GM23338 (cell line): ENCODE measurements at regions not wholly inside any gene's neighbourhood (a gene's known extent, or its start where the extent isn't known, plus 50 kb on each side); places are given as distances from the start of the nearest gene placed in this dataset.
A peak's percentile ranks its signal among the peaks of the same experiment; 100 is the strongest.

Source experiments
- ATAC-seq: fragments of 200-7000 bp; cut with Tn5 transposase; 3 replicates; pipeline ENCODE4 v1.9.1; 2020
- DNase-seq: peaks from one replicate; pipeline ENCODE4 v3.0.0-alpha.2; 2015; ENCODE audit warnings: low spot score
- H2AFZ ChIP-seq: fragments of 200-600 bp; sonication (generic); 2 replicates; pipeline ENCODE4 v1.8.0; 2016; ENCODE audit warnings: antibody characterized with exemption, mild to moderate bottlenecking, moderate library complexity
- H3F3A ChIP-seq: fragments of 200-600 bp; sonication (generic); replicated peaks from 2 replicates; pipeline ENCODE4 v1.8.0; 2017; ENCODE audit warnings: antibody characterized with exemption, mixed run types, low read depth
- H3K27ac ChIP-seq: fragments of 200-600 bp; sonication (generic); 2 replicates; pipeline ENCODE4 v1.6.1; 2016; ENCODE audit warnings: low read depth
- H3K27me3 ChIP-seq: fragments of 200-600 bp; sonication (generic); 2 replicates; pipeline ENCODE4 v1.8.0; 2016; ENCODE audit warnings: mild to moderate bottlenecking, mixed run types, moderate library complexity; ENCODE audit not compliant: insufficient read depth
- H3K36me3 ChIP-seq: fragments of 200-600 bp; sonication (generic); 2 replicates; pipeline ENCODE4 v1.8.0; 2016; ENCODE audit warnings: mild to moderate bottlenecking; ENCODE audit not compliant: insufficient read depth
- H3K4me1 ChIP-seq: fragments of 200-600 bp; sonication (generic); 2 replicates; pipeline ENCODE4 v1.8.0; 2016; ENCODE audit warnings: mild to moderate bottlenecking, moderate library complexity; ENCODE audit not compliant: insufficient read depth
- H3K4me2 ChIP-seq: fragments of 200-600 bp; sonication (generic); 2 replicates; pipeline ENCODE4 v1.7.1; 2017; ENCODE audit warnings: mixed run types
- H3K4me3 ChIP-seq: fragments of 200-600 bp; sonication (generic); 2 replicates; pipeline ENCODE4 v1.6.1; 2016; ENCODE audit warnings: mixed run types
- H3K79me2 ChIP-seq: fragments of 200-600 bp; sonication (generic); replicated peaks from 2 replicates; pipeline ENCODE4 v1.8.0; 2017; ENCODE audit warnings: mild to moderate bottlenecking; ENCODE audit not compliant: insufficient read depth
- H3K9me2 ChIP-seq: fragments of 200-600 bp; sonication (generic); 2 replicates; pipeline ENCODE4 v1.8.0; 2017; ENCODE audit not compliant: insufficient read depth
- H4K20me1 ChIP-seq: fragments of 200-600 bp; sonication (generic); replicated peaks from 2 replicates; pipeline ENCODE4 v1.8.0; 2017; ENCODE audit warnings: mild to moderate bottlenecking; ENCODE audit not compliant: insufficient read depth
- H3K27ac Mint-ChIP-seq: 2 replicates; pipeline ENCODE4 v1.8.0; 2020; ENCODE audit warnings: inconsistent platforms, mild to moderate bottlenecking, moderate library complexity, mixed read lengths
- H3K27me3 Mint-ChIP-seq: 3 replicates; pipeline ENCODE4 v1.8.0; 2022; ENCODE audit warnings: low read depth, mild to moderate bottlenecking, moderate library complexity, mixed read lengths, inconsistent platforms; ENCODE audit not compliant: insufficient read depth, poor library complexity
- H3K36me3 Mint-ChIP-seq: 3 replicates; pipeline ENCODE4 v1.8.0; 2021; ENCODE audit warnings: low read depth, mild to moderate bottlenecking, inconsistent platforms, moderate library complexity, mixed read lengths
- H3K4me1 Mint-ChIP-seq: 3 replicates; pipeline ENCODE4 v1.8.0; 2020; ENCODE audit warnings: mild to moderate bottlenecking, inconsistent platforms, mixed read lengths
- H3K4me3 Mint-ChIP-seq: 3 replicates; pipeline ENCODE4 v1.8.0; 2021; ENCODE audit warnings: moderate library complexity, mild to moderate bottlenecking, inconsistent platforms, mixed read lengths
- H3K9me3 Mint-ChIP-seq: 3 replicates; pipeline ENCODE4 v1.8.0; 2020; ENCODE audit warnings: moderate library complexity, mild to moderate bottlenecking, inconsistent platforms, mixed read lengths
- CREB1 ChIP-seq: fragments of 250-450 bp; sonication (Bioruptor Pico); IDR thresholded peaks from 2 replicates; pipeline ENCODE4 v1.5.0; 2020; ENCODE audit warnings: low read depth, mild to moderate bottlenecking, moderate library complexity
- EZH2 ChIP-seq: fragments of 200-600 bp; sonication (generic); IDR thresholded peaks from one replicate; pipeline ENCODE4 v1.8.0; 2017; ENCODE audit warnings: antibody characterized with exemption, mild to moderate bottlenecking, low read depth; ENCODE audit not compliant: unreplicated experiment
- EZH2phosphoT487 ChIP-seq: fragments of 200-600 bp; sonication (generic); IDR thresholded peaks from one replicate; pipeline ENCODE4 v1.8.1; 2018; ENCODE audit warnings: antibody characterized with exemption; ENCODE audit not compliant: unreplicated experiment
- JUNB ChIP-seq: IDR thresholded peaks from one replicate; pipeline ENCODE4 v1.6.1; 2016; ENCODE audit warnings: antibody characterized with exemption; ENCODE audit not compliant: unreplicated experiment
- NANOG ChIP-seq: IDR thresholded peaks from 2 replicates; pipeline ENCODE4 v1.6.1; 2016; ENCODE audit warnings: antibody characterized with exemption, borderline replicate concordance
- POLR2AphosphoS5 ChIP-seq: IDR thresholded peaks from 2 replicates; pipeline ENCODE4 v1.6.1; 2016; ENCODE audit warnings: antibody characterized with exemption, low read depth
- ZNF114 ChIP-seq: fragments of 250-450 bp; sonication (Bioruptor Pico); IDR thresholded peaks from 2 replicates; pipeline ENCODE4 v1.5.0; 2020; ENCODE audit warnings: mild to moderate bottlenecking, moderate library complexity
- ZNF331 ChIP-seq: fragments of 250-450 bp; sonication (Bioruptor Pico); IDR thresholded peaks from 2 replicates; pipeline ENCODE4 v1.5.0; 2020; ENCODE audit warnings: low read depth, mild to moderate bottlenecking, moderate library complexity
- TF ChIP-seq, protein P1 (sequence below): IDR thresholded peaks from 2 replicates; pipeline ENCODE4 v1.6.1; 2016; ENCODE audit warnings: antibody characterized with exemption
- TF ChIP-seq, protein P2 (sequence below): IDR thresholded peaks from one replicate; pipeline ENCODE4 v1.6.1; 2018; ENCODE audit warnings: antibody characterized with exemption; ENCODE audit not compliant: unreplicated experiment
- TF ChIP-seq, protein P3 (sequence below): fragments of 250-450 bp; sonication (Bioruptor Pico); IDR thresholded peaks from 2 replicates; pipeline ENCODE4 v1.5.0; 2020; ENCODE audit warnings: mild to moderate bottlenecking, moderate library complexity
- TF ChIP-seq, protein P4 (sequence below), 2 experiments: fragments of 200-600 bp in 1 of 2; sonication (generic) in 1 of 2; conservative IDR thresholded peaks; 2 replicates each; pipeline versions ENCODE4 v1.5.1 to v1.6.1; 2016 to 2017; ENCODE audit warnings: antibody characterized with exemption in 2 of 2, low read depth in 2 of 2, mild to moderate bottlenecking in 2 of 2, moderate library complexity in 1 of 2

DNA sequence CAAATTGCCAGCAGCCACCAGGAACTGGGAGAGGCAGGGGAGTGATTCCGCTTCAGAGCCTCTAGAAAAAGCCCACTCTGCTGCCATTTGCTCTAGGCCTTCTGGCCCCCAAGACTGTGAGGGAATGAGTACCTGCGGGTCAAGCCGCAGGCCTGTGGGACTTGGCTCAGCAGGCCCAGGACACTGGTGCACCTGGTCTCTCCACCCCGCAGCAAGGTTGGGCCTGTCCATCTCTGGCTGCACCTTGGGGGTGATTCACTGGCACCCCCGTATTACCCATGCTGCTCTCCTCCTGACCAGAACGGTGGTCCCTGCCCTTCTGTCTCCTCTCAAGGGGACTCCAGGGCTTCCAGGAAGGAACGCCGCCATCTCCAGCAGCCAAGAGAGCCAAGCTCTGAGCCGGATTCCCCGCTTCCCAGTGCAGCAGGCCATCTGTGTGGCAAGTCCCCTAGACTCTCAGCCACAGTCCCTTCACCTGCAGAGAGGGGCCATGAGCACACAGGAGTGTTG is 78.4 kb upstream of the OLFM1 start (continued):
- TF ChIP-seq EZH2phosphoT487 (no peak), ZNF114 (no peak), NANOG (no peak)

DNA sequence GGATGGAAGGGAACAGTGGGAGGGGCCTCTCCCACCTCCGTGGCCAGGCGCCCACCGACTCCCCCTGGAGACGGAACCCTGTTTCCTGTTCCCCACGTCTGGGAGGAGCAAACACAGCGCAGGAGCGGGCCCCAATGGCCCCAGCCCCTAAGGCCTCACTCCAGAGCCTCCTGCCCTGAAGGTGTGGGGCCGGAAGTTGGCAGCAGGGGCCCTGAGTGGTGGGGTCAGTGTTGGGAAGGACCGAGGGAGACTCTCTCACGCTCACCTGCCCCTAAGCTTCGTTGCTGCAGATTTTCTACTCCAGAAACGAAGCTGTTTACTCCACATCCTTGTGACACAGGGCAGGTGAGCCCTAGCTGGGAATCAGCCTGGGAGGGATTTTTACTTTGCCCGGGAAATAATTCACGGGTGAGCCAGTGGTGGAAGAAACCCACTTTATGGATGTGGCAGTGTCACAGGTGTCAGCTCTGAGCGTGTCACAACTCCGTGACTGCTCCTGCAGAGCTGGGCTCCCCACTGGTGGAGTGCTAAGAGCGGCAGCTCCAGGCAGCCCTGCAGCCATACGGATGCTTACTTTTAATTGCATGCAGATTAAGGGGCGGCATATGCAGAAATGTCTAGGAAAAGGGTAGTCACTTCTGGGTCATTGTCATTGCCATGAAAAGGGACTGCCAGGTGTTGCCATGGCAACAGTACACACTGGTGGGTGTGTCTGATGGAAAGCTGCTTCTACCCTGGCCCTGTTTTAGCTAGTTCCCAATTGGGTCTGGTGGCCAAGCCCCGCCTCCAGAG is 77.5 kb upstream of the OLFM1 start:
- no peak overlapping the region for H3K27ac Mint-ChIP-seq
- TF ChIP-seq ZNF331 (no peak), EZH2 (no peak), JUNB (no peak), ZNF114 (no peak), CREB1 (CRISPR knock-in tag) (no peak), POLR2AphosphoS5 (no peak)
- TF ChIP-seq, protein P1, sequence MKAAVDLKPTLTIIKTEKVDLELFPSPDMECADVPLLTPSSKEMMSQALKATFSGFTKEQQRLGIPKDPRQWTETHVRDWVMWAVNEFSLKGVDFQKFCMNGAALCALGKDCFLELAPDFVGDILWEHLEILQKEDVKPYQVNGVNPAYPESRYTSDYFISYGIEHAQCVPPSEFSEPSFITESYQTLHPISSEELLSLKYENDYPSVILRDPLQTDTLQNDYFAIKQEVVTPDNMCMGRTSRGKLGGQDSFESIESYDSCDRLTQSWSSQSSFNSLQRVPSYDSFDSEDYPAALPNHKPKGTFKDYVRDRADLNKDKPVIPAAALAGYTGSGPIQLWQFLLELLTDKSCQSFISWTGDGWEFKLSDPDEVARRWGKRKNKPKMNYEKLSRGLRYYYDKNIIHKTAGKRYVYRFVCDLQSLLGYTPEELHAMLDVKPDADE, result no peak
- TF ChIP-seq, protein P2, sequence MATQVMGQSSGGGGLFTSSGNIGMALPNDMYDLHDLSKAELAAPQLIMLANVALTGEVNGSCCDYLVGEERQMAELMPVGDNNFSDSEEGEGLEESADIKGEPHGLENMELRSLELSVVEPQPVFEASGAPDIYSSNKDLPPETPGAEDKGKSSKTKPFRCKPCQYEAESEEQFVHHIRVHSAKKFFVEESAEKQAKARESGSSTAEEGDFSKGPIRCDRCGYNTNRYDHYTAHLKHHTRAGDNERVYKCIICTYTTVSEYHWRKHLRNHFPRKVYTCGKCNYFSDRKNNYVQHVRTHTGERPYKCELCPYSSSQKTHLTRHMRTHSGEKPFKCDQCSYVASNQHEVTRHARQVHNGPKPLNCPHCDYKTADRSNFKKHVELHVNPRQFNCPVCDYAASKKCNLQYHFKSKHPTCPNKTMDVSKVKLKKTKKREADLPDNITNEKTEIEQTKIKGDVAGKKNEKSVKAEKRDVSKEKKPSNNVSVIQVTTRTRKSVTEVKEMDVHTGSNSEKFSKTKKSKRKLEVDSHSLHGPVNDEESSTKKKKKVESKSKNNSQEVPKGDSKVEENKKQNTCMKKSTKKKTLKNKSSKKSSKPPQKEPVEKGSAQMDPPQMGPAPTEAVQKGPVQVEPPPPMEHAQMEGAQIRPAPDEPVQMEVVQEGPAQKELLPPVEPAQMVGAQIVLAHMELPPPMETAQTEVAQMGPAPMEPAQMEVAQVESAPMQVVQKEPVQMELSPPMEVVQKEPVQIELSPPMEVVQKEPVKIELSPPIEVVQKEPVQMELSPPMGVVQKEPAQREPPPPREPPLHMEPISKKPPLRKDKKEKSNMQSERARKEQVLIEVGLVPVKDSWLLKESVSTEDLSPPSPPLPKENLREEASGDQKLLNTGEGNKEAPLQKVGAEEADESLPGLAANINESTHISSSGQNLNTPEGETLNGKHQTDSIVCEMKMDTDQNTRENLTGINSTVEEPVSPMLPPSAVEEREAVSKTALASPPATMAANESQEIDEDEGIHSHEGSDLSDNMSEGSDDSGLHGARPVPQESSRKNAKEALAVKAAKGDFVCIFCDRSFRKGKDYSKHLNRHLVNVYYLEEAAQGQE, result no peak
- TF ChIP-seq, protein P3, sequence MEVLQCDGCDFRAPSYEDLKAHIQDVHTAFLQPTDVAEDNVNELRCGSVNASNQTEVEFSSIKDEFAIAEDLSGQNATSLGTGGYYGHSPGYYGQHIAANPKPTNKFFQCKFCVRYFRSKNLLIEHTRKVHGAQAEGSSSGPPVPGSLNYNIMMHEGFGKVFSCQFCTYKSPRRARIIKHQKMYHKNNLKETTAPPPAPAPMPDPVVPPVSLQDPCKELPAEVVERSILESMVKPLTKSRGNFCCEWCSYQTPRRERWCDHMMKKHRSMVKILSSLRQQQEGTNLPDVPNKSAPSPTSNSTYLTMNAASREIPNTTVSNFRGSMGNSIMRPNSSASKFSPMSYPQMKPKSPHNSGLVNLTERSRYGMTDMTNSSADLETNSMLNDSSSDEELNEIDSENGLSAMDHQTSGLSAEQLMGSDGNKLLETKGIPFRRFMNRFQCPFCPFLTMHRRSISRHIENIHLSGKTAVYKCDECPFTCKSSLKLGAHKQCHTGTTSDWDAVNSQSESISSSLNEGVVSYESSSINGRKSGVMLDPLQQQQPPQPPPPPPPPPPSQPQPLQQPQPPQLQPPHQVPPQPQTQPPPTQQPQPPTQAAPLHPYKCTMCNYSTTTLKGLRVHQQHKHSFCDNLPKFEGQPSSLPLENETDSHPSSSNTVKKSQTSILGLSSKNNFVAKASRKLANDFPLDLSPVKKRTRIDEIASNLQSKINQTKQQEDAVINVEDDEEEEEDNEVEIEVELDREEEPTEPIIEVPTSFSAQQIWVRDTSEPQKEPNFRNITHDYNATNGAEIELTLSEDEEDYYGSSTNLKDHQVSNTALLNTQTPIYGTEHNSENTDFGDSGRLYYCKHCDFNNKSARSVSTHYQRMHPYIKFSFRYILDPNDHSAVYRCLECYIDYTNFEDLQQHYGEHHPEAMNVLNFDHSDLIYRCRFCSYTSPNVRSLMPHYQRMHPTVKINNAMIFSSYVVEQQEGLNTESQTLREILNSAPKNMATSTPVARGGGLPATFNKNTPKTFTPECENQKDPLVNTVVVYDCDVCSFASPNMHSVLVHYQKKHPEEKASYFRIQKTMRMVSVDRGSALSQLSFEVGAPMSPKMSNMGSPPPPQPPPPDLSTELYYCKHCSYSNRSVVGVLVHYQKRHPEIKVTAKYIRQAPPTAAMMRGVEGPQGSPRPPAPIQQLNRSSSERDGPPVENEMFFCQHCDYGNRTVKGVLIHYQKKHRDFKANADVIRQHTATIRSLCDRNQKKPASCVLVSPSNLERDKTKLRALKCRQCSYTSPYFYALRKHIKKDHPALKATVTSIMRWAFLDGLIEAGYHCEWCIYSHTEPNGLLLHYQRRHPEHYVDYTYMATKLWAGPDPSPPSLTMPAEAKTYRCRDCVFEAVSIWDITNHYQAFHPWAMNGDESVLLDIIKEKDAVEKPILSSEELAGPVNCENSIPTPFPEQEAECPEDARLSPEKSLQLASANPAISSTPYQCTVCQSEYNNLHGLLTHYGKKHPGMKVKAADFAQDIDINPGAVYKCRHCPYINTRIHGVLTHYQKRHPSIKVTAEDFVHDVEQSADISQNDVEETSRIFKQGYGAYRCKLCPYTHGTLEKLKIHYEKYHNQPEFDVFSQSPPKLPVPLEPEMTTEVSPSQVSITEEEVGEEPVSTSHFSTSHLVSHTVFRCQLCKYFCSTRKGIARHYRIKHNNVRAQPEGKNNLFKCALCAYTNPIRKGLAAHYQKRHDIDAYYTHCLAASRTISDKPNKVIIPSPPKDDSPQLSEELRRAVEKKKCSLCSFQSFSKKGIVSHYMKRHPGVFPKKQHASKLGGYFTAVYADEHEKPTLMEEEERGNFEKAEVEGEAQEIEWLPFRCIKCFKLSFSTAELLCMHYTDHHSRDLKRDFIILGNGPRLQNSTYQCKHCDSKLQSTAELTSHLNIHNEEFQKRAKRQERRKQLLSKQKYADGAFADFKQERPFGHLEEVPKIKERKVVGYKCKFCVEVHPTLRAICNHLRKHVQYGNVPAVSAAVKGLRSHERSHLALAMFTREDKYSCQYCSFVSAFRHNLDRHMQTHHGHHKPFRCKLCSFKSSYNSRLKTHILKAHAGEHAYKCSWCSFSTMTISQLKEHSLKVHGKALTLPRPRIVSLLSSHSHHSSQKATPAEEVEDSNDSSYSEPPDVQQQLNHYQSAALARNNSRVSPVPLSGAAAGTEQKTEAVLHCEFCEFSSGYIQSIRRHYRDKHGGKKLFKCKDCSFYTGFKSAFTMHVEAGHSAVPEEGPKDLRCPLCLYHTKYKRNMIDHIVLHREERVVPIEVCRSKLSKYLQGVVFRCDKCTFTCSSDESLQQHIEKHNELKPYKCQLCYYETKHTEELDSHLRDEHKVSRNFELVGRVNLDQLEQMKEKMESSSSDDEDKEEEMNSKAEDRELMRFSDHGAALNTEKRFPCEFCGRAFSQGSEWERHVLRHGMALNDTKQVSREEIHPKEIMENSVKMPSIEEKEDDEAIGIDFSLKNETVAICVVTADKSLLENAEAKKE (CRISPR knock-in tag), result no peak
- TF ChIP-seq, protein P4, sequence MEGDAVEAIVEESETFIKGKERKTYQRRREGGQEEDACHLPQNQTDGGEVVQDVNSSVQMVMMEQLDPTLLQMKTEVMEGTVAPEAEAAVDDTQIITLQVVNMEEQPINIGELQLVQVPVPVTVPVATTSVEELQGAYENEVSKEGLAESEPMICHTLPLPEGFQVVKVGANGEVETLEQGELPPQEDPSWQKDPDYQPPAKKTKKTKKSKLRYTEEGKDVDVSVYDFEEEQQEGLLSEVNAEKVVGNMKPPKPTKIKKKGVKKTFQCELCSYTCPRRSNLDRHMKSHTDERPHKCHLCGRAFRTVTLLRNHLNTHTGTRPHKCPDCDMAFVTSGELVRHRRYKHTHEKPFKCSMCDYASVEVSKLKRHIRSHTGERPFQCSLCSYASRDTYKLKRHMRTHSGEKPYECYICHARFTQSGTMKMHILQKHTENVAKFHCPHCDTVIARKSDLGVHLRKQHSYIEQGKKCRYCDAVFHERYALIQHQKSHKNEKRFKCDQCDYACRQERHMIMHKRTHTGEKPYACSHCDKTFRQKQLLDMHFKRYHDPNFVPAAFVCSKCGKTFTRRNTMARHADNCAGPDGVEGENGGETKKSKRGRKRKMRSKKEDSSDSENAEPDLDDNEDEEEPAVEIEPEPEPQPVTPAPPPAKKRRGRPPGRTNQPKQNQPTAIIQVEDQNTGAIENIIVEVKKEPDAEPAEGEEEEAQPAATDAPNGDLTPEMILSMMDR (conservative IDR thresholded peaks at IDR 0.05; ENCODE audit: low read depth in 2 of 2), result no peak; a peak in 1 of 4 replicates

More for the DNA sequence above, 77.5 kb upstream of the OLFM1 start:
- H3K9me2 ChIP-seq, result no peaks in the 10 kb centered on the region
- no peaks in the 10 kb centered on the region for H3K36me3 ChIP-seq
- H3F3A ChIP-seq, result no peaks in the 10 kb centered on the region
- H3K4me1 Mint-ChIP-seq, result peaks cover 7% of the 10 kb centered on the region
- H3K27ac ChIP-seq, result no peak overlapping the region
- H3K27me3 ChIP-seq, result no peaks in the 10 kb centered on the region
- ATAC-seq (peak; percentile 57), DNase-seq (no peak)
- no peak overlapping the region for H2AFZ ChIP-seq
- no peak overlapping the region for H3K4me2 ChIP-seq
- no peaks in the 10 kb centered on the region for H4K20me1 ChIP-seq
- H3K9me3 Mint-ChIP-seq, result no peaks in the 10 kb centered on the region
- H3K79me2 ChIP-seq, result no peaks in the 10 kb centered on the region
- no peak overlapping the region for H3K4me3 Mint-ChIP-seq
- H3K36me3 Mint-ChIP-seq, result no peaks in the 10 kb centered on the region
- H3K27me3 Mint-ChIP-seq, result peaks cover 5% of the 10 kb centered on the region
- no peak overlapping the region for H3K4me3 ChIP-seq
- no peaks in the 10 kb centered on the region for H3K4me1 ChIP-seq
